Common myeloid progenitor, CD34-positive (primary cell): ENCODE measurements at regions not wholly inside any gene's neighbourhood (a gene's known extent, or its start where the extent isn't known, plus 50 kb on each side); places are given as distances from the start of the nearest gene placed in this dataset.
"Not testable (repeated sequence)": the region's sequence is repeated elsewhere in the genome, so short reads cannot be mapped to it uniquely, and the experiment has no call there.

Experiments
- CTCF ChIA-PET: fragments of 350-600 bp; sonication (Branson Sonifier 250); formaldehyde crosslinking; loops from one replicate; lab custom pipeline; 2021; ENCODE audit warnings: antibody characterized with exemption; lab: Charles Lee
- POLR2A ChIA-PET: fragments of 350-600 bp; sonication (Branson Sonifier 250); formaldehyde crosslinking; loops from one replicate; lab custom pipeline; 2021; ENCODE audit warnings: antibody characterized with exemption; lab: Charles Lee
- DNase-seq, 3 donors: peaks; one replicate each; pipeline versions ENCODE4 v3.0.0 to v3.0.0-alpha.2; 2013
- H3K27ac ChIP-seq, 2 experiments: 1 replicate in 1 of 2; 2 replicates in 1 of 2; pipeline ENCODE4 v1.7.0; 2013; ENCODE audit warnings: inconsistent platforms in 2 of 2, low read length in 2 of 2, mild to moderate bottlenecking in 2 of 2, low read depth in 1 of 2, moderate library complexity in 1 of 2; ENCODE audit not compliant: severe bottlenecking in 2 of 2, insufficient read depth in 1 of 2, poor library complexity in 1 of 2
- H3K27me3 ChIP-seq, 5 experiments: replicated peaks in 2 of 5; 1 replicate in 3 of 5; 2 replicates in 2 of 5; pipeline versions ENCODE4 v1.6.1 to v1.7.0; 2013; ENCODE audit warnings: low read length in 4 of 5, mild to moderate bottlenecking in 2 of 5, moderate library complexity in 2 of 5, inconsistent platforms in 1 of 5; ENCODE audit not compliant: insufficient read depth in 5 of 5, control insufficient read depth in 4 of 5
- H3K36me3 ChIP-seq, 4 experiments: 1 replicate in 2 of 4; 2 replicates in 2 of 4; pipeline versions ENCODE4 v1.6.1 to v1.7.0; 2013; ENCODE audit warnings: low read length in 3 of 4, control low read depth in 1 of 4, mild to moderate bottlenecking in 1 of 4; ENCODE audit not compliant: control insufficient read depth in 4 of 4, insufficient read depth in 4 of 4
- H3K4me1 ChIP-seq, 4 experiments: 1 replicate in 3 of 4; 2 replicates in 1 of 4; pipeline versions ENCODE4 v1.6.1 to v1.7.1; 2013; ENCODE audit warnings: low read length in 3 of 4, mild to moderate bottlenecking in 3 of 4, control low read depth in 1 of 4, inconsistent platforms in 1 of 4, moderate library complexity in 1 of 4; ENCODE audit not compliant: control insufficient read depth in 4 of 4, insufficient read depth in 4 of 4; ENCODE audit errors: control extremely low read depth in 1 of 4
- H3K4me3 ChIP-seq, 7 experiments: 1 replicate in 4 of 7; 2 replicates in 3 of 7; pipeline versions ENCODE4 v1.5.1 to v1.7.0; 2013; ENCODE audit warnings: mild to moderate bottlenecking in 7 of 7, low read length in 6 of 7, moderate library complexity in 6 of 7, inconsistent platforms in 2 of 7, low read depth in 2 of 7, control low read depth in 1 of 7; ENCODE audit not compliant: insufficient read depth in 4 of 7, control insufficient read depth in 1 of 7; ENCODE audit errors: extremely low read depth in 1 of 7
- H3K9me3 ChIP-seq, 5 experiments: 1 replicate in 4 of 5; 2 replicates in 1 of 5; pipeline versions ENCODE4 v1.6.1 to v1.7.1; 2013; ENCODE audit warnings: low read length in 4 of 5, mild to moderate bottlenecking in 2 of 5, inconsistent platforms in 1 of 5, low read depth in 1 of 5, moderate library complexity in 1 of 5; ENCODE audit not compliant: control insufficient read depth in 4 of 5, insufficient read depth in 2 of 5; ENCODE audit errors: control extremely low read depth in 1 of 5
- WGBS: methylation state at CpG from one replicate; pipeline ENCODE4 v1.1.5; 2013; ENCODE audit not compliant: insufficient coverage; 5-methylcytosine and 5-hydroxymethylcytosine counted together

- H3K4me1 ChIP-seq, DNase-seq, H3K4me3 ChIP-seq, H3K36me3 ChIP-seq, H3K27ac ChIP-seq, CTCF ChIA-PET, H3K27me3 ChIP-seq, H3K9me3 ChIP-seq, POLR2A ChIA-PET: not testable (repeated sequence)
- no CpG with 5 or more reads among the region's 6 CpGs for WGBS
Measured at GRCh38 chrY:12438823-12439222, 262.2 kb upstream of the USP9Y start.

GRCh38 chrY:12444200-12444599, 256.8 kb upstream of the USP9Y start:
- POLR2A ChIA-PET = no interaction called here
- CTCF ChIA-PET = no interaction called here
- no peak for DNase-seq
- no peak overlapping the region for H3K27ac ChIP-seq
- no peak overlapping the region for H3K4me3 ChIP-seq
- WGBS = no CpG with 5 or more reads among the region's 4 CpGs
- no peaks in the 10 kb centered on the region for H3K9me3 ChIP-seq
- no peaks in the 10 kb centered on the region for H3K4me1 ChIP-seq
- H3K27me3 ChIP-seq = no peaks in the 10 kb centered on the region
- H3K36me3 ChIP-seq = no peaks in the 10 kb centered on the region

- CTCF ChIA-PET, H3K9me3 ChIP-seq, H3K4me3 ChIP-seq, H3K36me3 ChIP-seq, H3K4me1 ChIP-seq, DNase-seq, POLR2A ChIA-PET, H3K27ac ChIP-seq, H3K27me3 ChIP-seq: not testable (repeated sequence)
- WGBS = no CpG with 5 or more reads among the region's 27 CpGs
Measured at GRCh38 chrY:12446486-12447265, 254.4 kb upstream of the USP9Y start.

GRCh38 chrY:12448561-12448960, 252.5 kb upstream of the USP9Y start:
- H3K36me3 ChIP-seq, H3K4me1 ChIP-seq, DNase-seq, POLR2A ChIA-PET, H3K9me3 ChIP-seq, H3K27me3 ChIP-seq, H3K4me3 ChIP-seq, H3K27ac ChIP-seq, CTCF ChIA-PET: not testable (repeated sequence)
- no CpG with 5 or more reads among the region's 6 CpGs for WGBS

- H3K9me3 ChIP-seq, CTCF ChIA-PET, POLR2A ChIA-PET, H3K27me3 ChIP-seq, H3K4me3 ChIP-seq, DNase-seq, H3K27ac ChIP-seq, H3K4me1 ChIP-seq, H3K36me3 ChIP-seq: not testable (repeated sequence)
- WGBS = no CpG with 5 or more reads among the region's 26 CpGs
Measured at GRCh38 chrY:12453318-12453717, 247.7 kb upstream of the USP9Y start.

- no peaks in the 10 kb centered on the region for H3K36me3 ChIP-seq
- ChIA-PET POLR2A (no interaction called here), CTCF (no interaction called here)
- H3K27ac ChIP-seq = no peak overlapping the region
- H3K9me3 ChIP-seq = no peaks in the 10 kb centered on the region
- no peaks in the 10 kb centered on the region for H3K4me1 ChIP-seq
- no peaks in the 10 kb centered on the region for H3K27me3 ChIP-seq
- DNase-seq = no peak
- no CpG with 5 or more reads among the region's 1 CpG for WGBS
- H3K4me3 ChIP-seq = no peak overlapping the region
Measured at GRCh38 chrY:12459965-12460364, 241.1 kb upstream of the USP9Y start.

- Histone ChIP-seq H3K4me3 (no peak overlapping the region), H3K9me3 (peaks cover 0 to 3% (median 0%) of the 10 kb centered on the region in 5 experiments), H3K36me3 (no peaks in the 10 kb centered on the region), H3K27me3 (no peaks in the 10 kb centered on the region), H3K4me1 (no peaks in the 10 kb centered on the region), H3K27ac (no peak overlapping the region)
- DNase-seq = no peak
- ChIA-PET CTCF (no interaction called here), POLR2A (no interaction called here)
- no CpG with 5 or more reads among the region's 4 CpGs for WGBS
Measured at GRCh38 chrY:12464155-12464554, 236.9 kb upstream of the USP9Y start.
